ENCODE measurements at regions not wholly inside any gene's neighbourhood (a gene's known extent, or its start where the extent isn't known, plus 50 kb on each side); places are given as distances from the start of the nearest gene placed in this dataset.

DNA sequence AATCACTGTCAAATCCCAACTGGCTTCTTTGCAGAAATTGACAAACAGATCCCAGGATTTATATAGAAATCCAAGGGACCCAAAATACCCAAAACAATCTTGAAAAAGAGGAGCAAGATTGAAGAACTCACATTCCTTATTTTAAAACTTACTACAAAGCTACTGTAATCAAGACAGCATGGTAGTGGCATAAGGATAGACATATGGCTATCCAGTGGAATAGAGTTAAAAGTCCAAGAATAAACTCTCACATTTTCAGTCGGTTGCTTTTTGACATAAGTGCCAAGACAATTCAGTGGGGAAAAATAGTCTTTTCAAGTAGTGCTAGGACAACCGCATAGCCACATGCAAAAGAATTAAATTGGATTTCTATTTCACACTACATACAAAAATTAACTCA is 81.0 kb upstream of the HOXC13 start:
- no peak for DNase-seq (ENCODE audit: low spot score)
- TF ChIP-seq, protein P1, sequence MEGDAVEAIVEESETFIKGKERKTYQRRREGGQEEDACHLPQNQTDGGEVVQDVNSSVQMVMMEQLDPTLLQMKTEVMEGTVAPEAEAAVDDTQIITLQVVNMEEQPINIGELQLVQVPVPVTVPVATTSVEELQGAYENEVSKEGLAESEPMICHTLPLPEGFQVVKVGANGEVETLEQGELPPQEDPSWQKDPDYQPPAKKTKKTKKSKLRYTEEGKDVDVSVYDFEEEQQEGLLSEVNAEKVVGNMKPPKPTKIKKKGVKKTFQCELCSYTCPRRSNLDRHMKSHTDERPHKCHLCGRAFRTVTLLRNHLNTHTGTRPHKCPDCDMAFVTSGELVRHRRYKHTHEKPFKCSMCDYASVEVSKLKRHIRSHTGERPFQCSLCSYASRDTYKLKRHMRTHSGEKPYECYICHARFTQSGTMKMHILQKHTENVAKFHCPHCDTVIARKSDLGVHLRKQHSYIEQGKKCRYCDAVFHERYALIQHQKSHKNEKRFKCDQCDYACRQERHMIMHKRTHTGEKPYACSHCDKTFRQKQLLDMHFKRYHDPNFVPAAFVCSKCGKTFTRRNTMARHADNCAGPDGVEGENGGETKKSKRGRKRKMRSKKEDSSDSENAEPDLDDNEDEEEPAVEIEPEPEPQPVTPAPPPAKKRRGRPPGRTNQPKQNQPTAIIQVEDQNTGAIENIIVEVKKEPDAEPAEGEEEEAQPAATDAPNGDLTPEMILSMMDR (IDR thresholded peaks at IDR 0.05) = no peak
- Histone ChIP-seq H3K27ac (no peak overlapping the region), H3K4me3 (no peak overlapping the region)

- TF ChIP-seq, protein P1 (IDR thresholded peaks at IDR 0.05) = no peak
- no peak for DNase-seq (ENCODE audit: low spot score)
- no peak overlapping the region for H3K4me3 ChIP-seq
- H3K27ac ChIP-seq = no peak overlapping the region
Observed at GRCh38 chr12:53860426-53861345, 77.9 kb upstream of the HOXC13 start.

- Histone ChIP-seq H3K4me3 (no peak overlapping the region), H3K27ac (no peak overlapping the region)
- no peak for DNase-seq (ENCODE audit: low spot score)
- TF ChIP-seq, protein P1 (IDR thresholded peaks at IDR 0.05) = no peak
Observed at GRCh38 chr12:53862206-53862605, 76.4 kb upstream of the HOXC13 start.

GRCh38 chr12:53862831-53863230 is 75.8 kb upstream of the HOXC13 start:
- H3K27ac ChIP-seq = no peak overlapping the region
- TF ChIP-seq, protein P1 (IDR thresholded peaks at IDR 0.05) = no peak
- no peak for DNase-seq (ENCODE audit: low spot score)
- H3K4me3 ChIP-seq = no peak overlapping the region

- Histone ChIP-seq H3K27ac (no peak overlapping the region), H3K4me3 (no peak overlapping the region)
- DNase-seq (ENCODE audit: low spot score) = no peak
- TF ChIP-seq, protein P1 (IDR thresholded peaks at IDR 0.05) = no peak
Observed at GRCh38 chr12:53866727-53867126, 71.9 kb upstream of the HOXC13 start.

GRCh38 chr12:53867216-53868012 is 71.2 kb upstream of the HOXC13 start:
- DNase-seq (ENCODE audit: low spot score) = no peak
- no peak overlapping the region for H3K27ac ChIP-seq
- TF ChIP-seq, protein P1 (IDR thresholded peaks at IDR 0.05) = no peak
- no peak overlapping the region for H3K4me3 ChIP-seq
